Ovary (tissue), 3 donors: ENCODE measurements at regions not wholly inside any gene's neighbourhood (a gene's known extent, or its start where the extent isn't known, plus 50 kb on each side); places are given as distances from the start of the nearest gene placed in this dataset.
"Not testable (repeated sequence)": the region's sequence is repeated elsewhere in the genome, so short reads cannot be mapped to it uniquely, and the experiment has no call there.

Source experiments
- POLR2A ChIP-seq: fragments of 450-650 bp; IDR thresholded peaks from one replicate; pipeline ENCODE4 v1.6.1; 2017; ENCODE audit warnings: antibody characterized with exemption, mild to moderate bottlenecking, moderate library complexity
- TF ChIP-seq, protein P1 (sequence below), 3 donors: fragments of 450-650 bp in 2 of 3; fragments of 200-600 bp in 1 of 3; IDR thresholded peaks; one replicate each; pipeline versions ENCODE4 v1.5.1 to v1.8.0; 2016 to 2022; ENCODE audit warnings: antibody characterized with exemption in 3 of 3, mild to moderate bottlenecking in 1 of 3
- donor health status: DM: no; HTN: no; CAD: no.

DNA sequence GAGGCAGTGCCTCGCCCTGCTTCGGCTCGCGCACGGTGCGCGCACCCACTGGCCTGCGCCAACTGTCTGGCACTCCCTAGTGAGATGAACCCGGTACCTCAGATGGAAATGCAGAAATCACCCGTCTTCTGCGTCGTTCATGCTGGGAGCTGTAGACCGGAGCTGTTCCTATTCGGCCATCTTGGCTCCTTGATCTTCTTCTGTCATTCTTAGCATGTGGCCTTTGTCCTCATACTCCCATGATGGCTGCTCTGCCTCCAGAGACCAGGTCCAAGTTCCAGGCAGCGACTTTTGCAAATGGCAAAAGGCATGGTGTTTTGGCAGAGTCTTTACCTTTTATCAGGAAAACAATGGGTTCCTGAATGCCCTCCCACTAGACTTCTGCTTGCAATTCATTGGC lies 102.6 kb upstream of the SKOR2 start:
- TF ChIP-seq POLR2A = not testable (repeated sequence)
- TF ChIP-seq, protein P1, sequence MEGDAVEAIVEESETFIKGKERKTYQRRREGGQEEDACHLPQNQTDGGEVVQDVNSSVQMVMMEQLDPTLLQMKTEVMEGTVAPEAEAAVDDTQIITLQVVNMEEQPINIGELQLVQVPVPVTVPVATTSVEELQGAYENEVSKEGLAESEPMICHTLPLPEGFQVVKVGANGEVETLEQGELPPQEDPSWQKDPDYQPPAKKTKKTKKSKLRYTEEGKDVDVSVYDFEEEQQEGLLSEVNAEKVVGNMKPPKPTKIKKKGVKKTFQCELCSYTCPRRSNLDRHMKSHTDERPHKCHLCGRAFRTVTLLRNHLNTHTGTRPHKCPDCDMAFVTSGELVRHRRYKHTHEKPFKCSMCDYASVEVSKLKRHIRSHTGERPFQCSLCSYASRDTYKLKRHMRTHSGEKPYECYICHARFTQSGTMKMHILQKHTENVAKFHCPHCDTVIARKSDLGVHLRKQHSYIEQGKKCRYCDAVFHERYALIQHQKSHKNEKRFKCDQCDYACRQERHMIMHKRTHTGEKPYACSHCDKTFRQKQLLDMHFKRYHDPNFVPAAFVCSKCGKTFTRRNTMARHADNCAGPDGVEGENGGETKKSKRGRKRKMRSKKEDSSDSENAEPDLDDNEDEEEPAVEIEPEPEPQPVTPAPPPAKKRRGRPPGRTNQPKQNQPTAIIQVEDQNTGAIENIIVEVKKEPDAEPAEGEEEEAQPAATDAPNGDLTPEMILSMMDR (IDR thresholded peaks at IDR 0.05) = not testable (repeated sequence)
